Thyroid gland (tissue), 4 donors: ENCODE measurements at regions not wholly inside any gene's neighbourhood (a gene's known extent, or its start where the extent isn't known, plus 50 kb on each side); places are given as distances from the start of the nearest gene placed in this dataset.

Source experiments
- POLR2A ChIP-seq, 2 donors: fragments of 450-650 bp; IDR thresholded peaks; one replicate each; pipeline ENCODE4 v1.6.1; 2017; ENCODE audit warnings: antibody characterized with exemption in 2 of 2, mild to moderate bottlenecking in 2 of 2, moderate library complexity in 1 of 2
- TF ChIP-seq, protein P1 (sequence below), 6 experiments: fragments of 200-600 bp in 3 of 6; fragments of 450-650 bp in 3 of 6; sonication (generic) in 3 of 6; IDR thresholded peaks; one replicate each; pipeline ENCODE4 v1.5.1; 2016 to 2019; ENCODE audit warnings: antibody characterized with exemption in 6 of 6, mild to moderate bottlenecking in 2 of 6, inconsistent platforms in 1 of 6, moderate library complexity in 1 of 6

DNA sequence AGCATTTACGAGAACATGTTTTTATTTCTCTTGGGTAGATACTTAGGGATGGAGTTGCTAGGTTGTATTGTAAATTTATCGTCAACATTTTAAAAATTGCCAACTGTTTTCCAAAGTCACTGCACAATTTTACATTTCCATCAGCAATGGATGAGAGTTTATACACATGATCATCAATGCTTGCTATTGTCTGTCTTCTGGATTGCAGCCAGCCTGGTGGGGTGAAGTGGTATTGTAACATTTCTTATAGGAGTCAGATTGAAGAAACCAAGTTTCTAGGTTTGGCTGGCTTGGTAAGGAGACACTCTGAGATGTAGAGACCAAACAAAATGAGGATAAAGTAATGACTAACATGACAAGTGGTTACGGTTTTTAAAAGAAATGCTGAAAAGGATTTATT lies 57.1 kb upstream of the HDDC2 start:
- TF ChIP-seq, protein P1, sequence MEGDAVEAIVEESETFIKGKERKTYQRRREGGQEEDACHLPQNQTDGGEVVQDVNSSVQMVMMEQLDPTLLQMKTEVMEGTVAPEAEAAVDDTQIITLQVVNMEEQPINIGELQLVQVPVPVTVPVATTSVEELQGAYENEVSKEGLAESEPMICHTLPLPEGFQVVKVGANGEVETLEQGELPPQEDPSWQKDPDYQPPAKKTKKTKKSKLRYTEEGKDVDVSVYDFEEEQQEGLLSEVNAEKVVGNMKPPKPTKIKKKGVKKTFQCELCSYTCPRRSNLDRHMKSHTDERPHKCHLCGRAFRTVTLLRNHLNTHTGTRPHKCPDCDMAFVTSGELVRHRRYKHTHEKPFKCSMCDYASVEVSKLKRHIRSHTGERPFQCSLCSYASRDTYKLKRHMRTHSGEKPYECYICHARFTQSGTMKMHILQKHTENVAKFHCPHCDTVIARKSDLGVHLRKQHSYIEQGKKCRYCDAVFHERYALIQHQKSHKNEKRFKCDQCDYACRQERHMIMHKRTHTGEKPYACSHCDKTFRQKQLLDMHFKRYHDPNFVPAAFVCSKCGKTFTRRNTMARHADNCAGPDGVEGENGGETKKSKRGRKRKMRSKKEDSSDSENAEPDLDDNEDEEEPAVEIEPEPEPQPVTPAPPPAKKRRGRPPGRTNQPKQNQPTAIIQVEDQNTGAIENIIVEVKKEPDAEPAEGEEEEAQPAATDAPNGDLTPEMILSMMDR (IDR thresholded peaks at IDR 0.05): no peak
- no peak for TF ChIP-seq POLR2A (IDR thresholded peaks at IDR 0.05)
